Ishikawa (cell line): ENCODE measurements at regions not wholly inside any gene's neighbourhood (a gene's known extent, or its start where the extent isn't known, plus 50 kb on each side); places are given as distances from the start of the nearest gene placed in this dataset.

Experiments
- CEBPB ChIP-seq: IDR thresholded peaks from 2 replicates; pipeline ENCODE4 v1.6.1; 2012
- CREB1 ChIP-seq: IDR thresholded peaks from 2 replicates; pipeline ENCODE4 v1.6.1; 2012; ENCODE audit warnings: low read depth
- EGR1 ChIP-seq: IDR thresholded peaks from 2 replicates; pipeline ENCODE4 v1.6.1; 2012
- EP300 ChIP-seq: IDR thresholded peaks from 2 replicates; pipeline ENCODE4 v1.6.1; 2012; ENCODE audit warnings: borderline replicate concordance
- FOXM1 ChIP-seq: IDR thresholded peaks from 2 replicates; pipeline ENCODE4 v1.6.1; 2012; ENCODE audit warnings: low read depth, borderline replicate concordance
- NFIC ChIP-seq: IDR thresholded peaks from 2 replicates; pipeline ENCODE4 v1.6.1; 2012
- RAD21 ChIP-seq: IDR thresholded peaks from 2 replicates; pipeline ENCODE4 v1.6.1; 2012; ENCODE audit warnings: low read depth
- REST ChIP-seq: IDR thresholded peaks from 2 replicates; pipeline ENCODE4 v1.6.1; 2012; ENCODE audit warnings: low read depth, mild to moderate bottlenecking
- TAF1 ChIP-seq: IDR thresholded peaks from 2 replicates; pipeline ENCODE4 v1.6.1; 2012; ENCODE audit warnings: low read depth, mild to moderate bottlenecking
- TCF12 ChIP-seq: IDR thresholded peaks from 2 replicates; pipeline ENCODE4 v1.6.1; 2012; ENCODE audit warnings: low read depth
- TEAD4 ChIP-seq: IDR thresholded peaks from 2 replicates; pipeline ENCODE4 v1.6.1; 2012
- USF1 ChIP-seq: IDR thresholded peaks from 2 replicates; pipeline ENCODE4 v1.6.1; 2012
- YY1 ChIP-seq: IDR thresholded peaks from 2 replicates; pipeline ENCODE4 v1.6.1; 2012; ENCODE audit warnings: low read depth
- ZBTB7A ChIP-seq: IDR thresholded peaks from 2 replicates; pipeline ENCODE4 v1.6.1; 2012; ENCODE audit warnings: low read depth
- TF ChIP-seq, protein P1 (sequence below): IDR thresholded peaks from 2 replicates; pipeline ENCODE4 v1.6.1; 2012

GRCh38 chr18:29251681-29252080 lies 1074.8 kb upstream of the CDH2 start:
- TF ChIP-seq FOXM1, result no peak

GRCh38 chr18:29250843-29251242 lies 1073.9 kb upstream of the CDH2 start:
- TF ChIP-seq, protein P1, sequence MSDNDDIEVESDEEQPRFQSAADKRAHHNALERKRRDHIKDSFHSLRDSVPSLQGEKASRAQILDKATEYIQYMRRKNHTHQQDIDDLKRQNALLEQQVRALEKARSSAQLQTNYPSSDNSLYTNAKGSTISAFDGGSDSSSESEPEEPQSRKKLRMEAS, result no peak
- TF ChIP-seq EP300 (no peak), TEAD4 (no peak), EGR1 (no peak), RAD21 (no peak), TCF12 (no peak), FOXM1 (no peak), CREB1 (no peak), YY1 (no peak), ZBTB7A (no peak), REST (no peak), CEBPB (no peak), TAF1 (no peak), NFIC (no peak), USF1 (no peak)

DNA sequence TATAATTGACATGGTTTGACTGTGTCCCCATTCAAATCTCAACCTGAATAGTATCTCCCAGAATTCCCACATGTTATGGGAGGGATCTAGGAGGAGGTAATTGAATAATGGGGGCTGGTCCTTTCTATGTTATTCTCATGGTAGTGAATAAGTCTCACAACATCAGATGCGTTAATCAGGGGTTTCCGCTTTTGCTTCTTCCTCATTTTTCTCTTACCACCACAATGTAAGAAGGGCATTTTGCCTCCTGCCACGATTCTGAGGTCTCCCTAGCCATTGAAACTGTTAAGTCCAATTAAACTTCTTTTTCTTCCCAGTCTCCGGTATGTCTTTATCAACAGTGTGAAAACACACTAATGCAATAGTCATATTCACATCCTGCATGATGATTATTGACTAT lies 1073.3 kb upstream of the CDH2 start:
- TF ChIP-seq ZBTB7A (no peak), TAF1 (no peak), TCF12 (no peak), EGR1 (no peak), CREB1 (no peak), TEAD4 (no peak), EP300 (no peak), CEBPB (no peak), YY1 (no peak), USF1 (no peak), RAD21 (no peak), FOXM1 (no peak), REST (no peak), NFIC (no peak)
- TF ChIP-seq, protein P1, result no peak

- TF ChIP-seq EP300, result no peak
- TF ChIP-seq CREB1, result no peak
- TF ChIP-seq TCF12, result no peak
- no peak for TF ChIP-seq FOXM1
- no peak for TF ChIP-seq CEBPB
- TF ChIP-seq NFIC, result no peak
- TF ChIP-seq, protein P1, result no peak
- TF ChIP-seq YY1, result no peak
- no peak for TF ChIP-seq TAF1
- TF ChIP-seq RAD21, result no peak
- TF ChIP-seq REST, result no peak
- TF ChIP-seq ZBTB7A, result no peak
- no peak for TF ChIP-seq EGR1
- no peak for TF ChIP-seq USF1
- TF ChIP-seq TEAD4, result no peak
These were observed 1071.9 kb upstream of the CDH2 start for GRCh38 chr18:29248805-29249204.

- TF ChIP-seq EGR1, result no peak
- no peak for TF ChIP-seq TAF1
- TF ChIP-seq RAD21, result no peak
- TF ChIP-seq REST, result no peak
- no peak for TF ChIP-seq USF1
- no peak for TF ChIP-seq FOXM1
- TF ChIP-seq NFIC, result no peak
- TF ChIP-seq ZBTB7A, result no peak
- TF ChIP-seq EP300, result no peak
- TF ChIP-seq, protein P1, result no peak
- no peak for TF ChIP-seq TCF12
- no peak for TF ChIP-seq TEAD4
- no peak for TF ChIP-seq CREB1
- no peak for TF ChIP-seq CEBPB
- no peak for TF ChIP-seq YY1
These were observed 1064.3 kb upstream of the CDH2 start for GRCh38 chr18:29241199-29241598.
